H1 (cell line): ENCODE measurements at regions not wholly inside any gene's neighbourhood (a gene's known extent, or its start where the extent isn't known, plus 50 kb on each side); places are given as distances from the start of the nearest gene placed in this dataset.

ENCODE experiments used
- CREB1 ChIP-seq: IDR thresholded peaks from 2 replicates; pipeline ENCODE4 v1.6.1; 2012; ENCODE audit warnings: inconsistent platforms
- CTCF ChIP-seq, 3 experiments: IDR thresholded peaks; 1 replicate in 2 of 3; 2 replicates in 1 of 3; pipeline versions ENCODE4 v1.5.1 to v1.6.1; 2011; ENCODE audit warnings: low read length in 3 of 3, mild to moderate bottlenecking in 3 of 3, inconsistent platforms in 2 of 3, low read depth in 1 of 3, moderate library complexity in 1 of 3; ENCODE audit not compliant: insufficient read depth in 1 of 3; ENCODE audit errors: control extremely low read depth in 1 of 3
- EZH2 ChIP-seq: fragments of 200-600 bp; sonication (generic); IDR thresholded peaks from 2 replicates; pipeline ENCODE4 v1.7.1; 2012; ENCODE audit warnings: low read depth, mild to moderate bottlenecking, moderate library complexity, low read length, inconsistent platforms; ENCODE audit not compliant: severe bottlenecking
- GTF2F1 ChIP-seq: IDR thresholded peaks from 2 replicates; pipeline ENCODE4 v1.6.1; 2012; ENCODE audit warnings: low read depth, low read length, improper control_type of control experiment, borderline replicate concordance
- POLR2A ChIP-seq, 2 experiments: IDR thresholded peaks; 1 replicate in 1 of 2; 2 replicates in 1 of 2; pipeline ENCODE4 v1.6.1; 2011; ENCODE audit warnings: low read depth in 2 of 2, low read length in 2 of 2, mild to moderate bottlenecking in 2 of 2; ENCODE audit errors: control extremely low read depth in 1 of 2
- POLR2AphosphoS5 ChIP-seq: IDR thresholded peaks from 2 replicates; pipeline ENCODE4 v1.6.1; 2011; ENCODE audit warnings: low read depth, low read length
- RNF2 ChIP-seq: fragments of 200-900, 300-1000 bp; sonication (generic); IDR thresholded peaks from 2 replicates; pipeline ENCODE4 v1.7.1; 2016; ENCODE audit warnings: borderline replicate concordance, low read depth, mild to moderate bottlenecking, antibody characterized with exemption, low read length; ENCODE audit not compliant: poor library complexity, severe bottlenecking; ENCODE audit errors: missing control alignments
- RXRA ChIP-seq: IDR thresholded peaks from 2 replicates; pipeline ENCODE4 v1.6.1; 2011; ENCODE audit warnings: low read depth, mild to moderate bottlenecking, low read length, moderate library complexity; ENCODE audit not compliant: insufficient read depth
- SIN3A ChIP-seq, 2 experiments: IDR thresholded peaks in 1 of 2; conservative IDR thresholded peaks in 1 of 2; 2 replicates each; pipeline ENCODE4 v1.6.1; 2011 to 2012; ENCODE audit warnings: low read length in 2 of 2, improper control_type of control experiment in 1 of 2, low read depth in 1 of 2, mild to moderate bottlenecking in 1 of 2
- SP1 ChIP-seq: IDR thresholded peaks from 2 replicates; pipeline ENCODE4 v1.6.1; 2011; ENCODE audit warnings: low read depth, low read length
- TAF1 ChIP-seq: IDR thresholded peaks from 2 replicates; pipeline ENCODE4 v1.6.1; 2011; ENCODE audit warnings: mild to moderate bottlenecking, low read depth, low read length

GRCh38 chr22:48738204-48738980 lies 1089.3 kb downstream of the BRD1 start:
- no peak for TF ChIP-seq CTCF (IDR thresholded peaks at IDR 0.05; ENCODE audit: control extremely low read depth in 1 of 3, insufficient read depth in 1 of 3, low read depth in 1 of 3, low read length in 3 of 3)
- no peak for TF ChIP-seq TAF1
- TF ChIP-seq CREB1, result no peak
- TF ChIP-seq SP1, result no peak
- no peak for TF ChIP-seq RNF2
- no peak for TF ChIP-seq POLR2AphosphoS5
- no peak for TF ChIP-seq RXRA
- no peak for TF ChIP-seq EZH2
- TF ChIP-seq GTF2F1, result no peak
- TF ChIP-seq SIN3A (conservative IDR thresholded peaks at IDR 0.05 in 1 of 2, IDR thresholded peaks at IDR 0.05 in 1 of 2; ENCODE audit: low read depth in 1 of 2, low read length in 2 of 2), result no peak
- no peak for TF ChIP-seq POLR2A (IDR thresholded peaks at IDR 0.05; ENCODE audit: control extremely low read depth in 1 of 2, low read depth in 2 of 2, low read length in 2 of 2)
